Trophoblast cell (in vitro differentiated cells and primary cell): ENCODE measurements at regions not wholly inside any gene's neighbourhood (a gene's known extent, or its start where the extent isn't known, plus 50 kb on each side); places are given as distances from the start of the nearest gene placed in this dataset.
A peak's percentile ranks its signal among the peaks of the same experiment; 100 is the strongest.

ENCODE experiments used
- DNase-seq, 2 donors: peaks; one replicate each; pipeline ENCODE4 v3.0.0-alpha.2; 2016
- H2AFZ ChIP-seq: 2 replicates; pipeline ENCODE4 v1.6.1; 2013; ENCODE audit warnings: low read length, moderate library complexity, mild to moderate bottlenecking; ENCODE audit not compliant: insufficient read depth, poor library complexity
- H2AK5ac ChIP-seq: 2 replicates; pipeline ENCODE4 v1.6.1; 2013; ENCODE audit warnings: mild to moderate bottlenecking, low read length
- H2BK120ac ChIP-seq: 2 replicates; pipeline ENCODE4 v1.6.1; 2013; ENCODE audit warnings: low read length, mild to moderate bottlenecking, moderate library complexity; ENCODE audit not compliant: insufficient read depth, poor library complexity
- H2BK12ac ChIP-seq: 2 replicates; pipeline ENCODE4 v1.6.1; 2013; ENCODE audit warnings: mild to moderate bottlenecking, low read length, moderate library complexity
- H2BK5ac ChIP-seq: 2 replicates; pipeline ENCODE4 v1.6.1; 2013; ENCODE audit warnings: low read length, low read depth, moderate library complexity, mild to moderate bottlenecking; ENCODE audit not compliant: poor library complexity
- H3K14ac ChIP-seq: 2 replicates; pipeline ENCODE4 v1.6.1; 2013; ENCODE audit warnings: mild to moderate bottlenecking, low read length
- H3K18ac ChIP-seq: 2 replicates; pipeline ENCODE4 v1.6.1; 2013; ENCODE audit warnings: mild to moderate bottlenecking, low read length
- H3K23ac ChIP-seq: 2 replicates; pipeline ENCODE4 v1.6.1; 2013; ENCODE audit warnings: low read length
- H3K27ac ChIP-seq: 2 replicates; pipeline ENCODE4 v1.5.1; 2013; ENCODE audit warnings: low read depth, mild to moderate bottlenecking, inconsistent platforms, low read length, moderate library complexity
- H3K27me3 ChIP-seq: 2 replicates; pipeline ENCODE4 v1.6.1; 2013; ENCODE audit warnings: inconsistent platforms, mild to moderate bottlenecking, low read length, moderate library complexity; ENCODE audit not compliant: insufficient read depth
- H3K36me3 ChIP-seq, 2 experiments: 1 replicate in 1 of 2; 2 replicates in 1 of 2; pipeline ENCODE4 v1.6.1; 2013; ENCODE audit warnings: low read length in 2 of 2, mild to moderate bottlenecking in 2 of 2, moderate library complexity in 1 of 2; ENCODE audit not compliant: insufficient read depth in 2 of 2, control insufficient read depth in 1 of 2
- H3K4ac ChIP-seq: 2 replicates; pipeline ENCODE4 v1.6.1; 2013; ENCODE audit warnings: low read depth, mild to moderate bottlenecking, low read length, moderate library complexity
- H3K4me1 ChIP-seq, 2 experiments: 1 replicate in 1 of 2; 2 replicates in 1 of 2; pipeline ENCODE4 v1.6.1; 2013; ENCODE audit warnings: low read length in 2 of 2, mild to moderate bottlenecking in 2 of 2, moderate library complexity in 1 of 2; ENCODE audit not compliant: insufficient read depth in 2 of 2, control insufficient read depth in 1 of 2
- H3K4me2 ChIP-seq: 2 replicates; pipeline ENCODE4 v1.6.1; 2013; ENCODE audit warnings: inconsistent platforms, mild to moderate bottlenecking, low read length, moderate library complexity
- H3K4me3 ChIP-seq: 2 replicates; pipeline ENCODE4 v1.5.1; 2013; ENCODE audit warnings: mild to moderate bottlenecking, low read depth, low read length, inconsistent platforms
- H3K79me1 ChIP-seq: one replicate; pipeline ENCODE4 v1.6.1; 2013; ENCODE audit warnings: low read length
- H3K79me2 ChIP-seq: 2 replicates; pipeline ENCODE4 v1.6.1; 2013; ENCODE audit warnings: low read length, mild to moderate bottlenecking; ENCODE audit not compliant: control insufficient read depth, insufficient read depth, poor library complexity
- H3K9ac ChIP-seq: 2 replicates; pipeline ENCODE4 v1.6.1; 2013; ENCODE audit warnings: mild to moderate bottlenecking, low read length
- H3K9me3 ChIP-seq: 2 replicates; pipeline ENCODE4 v1.6.1; 2013; ENCODE audit warnings: low read depth, mild to moderate bottlenecking, control low read depth, inconsistent platforms, low read length; ENCODE audit not compliant: insufficient read depth
- H4K12ac ChIP-seq: 2 replicates; pipeline ENCODE4 v1.6.1; 2013; ENCODE audit warnings: low read depth, mild to moderate bottlenecking, low read length, moderate library complexity
- H4K8ac ChIP-seq: 2 replicates; pipeline ENCODE4 v1.6.1; 2013; ENCODE audit warnings: low read depth, mild to moderate bottlenecking, low read length, moderate library complexity
- H4K91ac ChIP-seq: one replicate; pipeline ENCODE4 v1.6.1; 2013; ENCODE audit warnings: low read depth, mild to moderate bottlenecking, low read length, moderate library complexity
- WGBS: extraction: QIAGEN DNeasy Blood & Tissue Kit; methylation state at CpG from one replicate; pipeline ENCODE4 v1.1.7; 2013; ENCODE audit warnings: missing lambda C conversion rate; ENCODE audit not compliant: insufficient read length, insufficient coverage; ENCODE audit errors: extremely low coverage; 5-methylcytosine and 5-hydroxymethylcytosine counted together

GRCh38 chr21:35258521-35258920, 209.4 kb upstream of the RUNX1 start:
- no peak overlapping the region for H3K23ac ChIP-seq
- no peaks in the 10 kb centered on the region for H3K4me1 ChIP-seq
- H4K12ac ChIP-seq: no peak overlapping the region
- H4K91ac ChIP-seq: no peak overlapping the region
- H3K36me3 ChIP-seq: no peaks in the 10 kb centered on the region
- no peak overlapping the region for H3K4me3 ChIP-seq
- H2AFZ ChIP-seq: no peak overlapping the region
- no peak overlapping the region for H3K4me2 ChIP-seq
- no peak overlapping the region for H2BK12ac ChIP-seq
- H4K8ac ChIP-seq: no peak overlapping the region
- H3K27me3 ChIP-seq: no peaks in the 10 kb centered on the region
- no peak for DNase-seq
- H3K18ac ChIP-seq: no peak overlapping the region
- no peak overlapping the region for H3K9ac ChIP-seq
- H3K79me1 ChIP-seq: no peaks in the 10 kb centered on the region
- H3K4ac ChIP-seq: no peak overlapping the region
- no peak overlapping the region for H2AK5ac ChIP-seq
- H2BK120ac ChIP-seq: no peak overlapping the region
- WGBS: no CpG with 5 or more reads among the region's 6 CpGs
- no peak overlapping the region for H2BK5ac ChIP-seq
- no peaks in the 10 kb centered on the region for H3K79me2 ChIP-seq
- H3K27ac ChIP-seq: no peak overlapping the region
- H3K9me3 ChIP-seq: peaks cover 1% of the 10 kb centered on the region
- H3K14ac ChIP-seq: no peak overlapping the region

- peak overlapping the region; percentile 47 for H2BK5ac ChIP-seq
- no peaks in the 10 kb centered on the region for H3K79me1 ChIP-seq
- H3K23ac ChIP-seq: no peak overlapping the region
- DNase-seq: peak in 1 of 2 donors; percentile 3
- no CpG with 5 or more reads among the region's 2 CpGs for WGBS
- H4K91ac ChIP-seq: peak overlapping the region; percentile 34
- H2AK5ac ChIP-seq: no peak overlapping the region
- no peaks in the 10 kb centered on the region for H3K36me3 ChIP-seq
- H2BK120ac ChIP-seq: no peak overlapping the region
- no peak overlapping the region for H3K4ac ChIP-seq
- H3K27ac ChIP-seq: no peak overlapping the region
- no peak overlapping the region for H3K4me2 ChIP-seq
- H3K9ac ChIP-seq: no peak overlapping the region
- no peak overlapping the region for H3K14ac ChIP-seq
- H3K4me1 ChIP-seq: no peaks in the 10 kb centered on the region
- no peak overlapping the region for H3K18ac ChIP-seq
- H3K9me3 ChIP-seq: peaks cover 1% of the 10 kb centered on the region
- H4K8ac ChIP-seq: no peak overlapping the region
- peak overlapping the region; percentile 70 for H2BK12ac ChIP-seq
- H3K27me3 ChIP-seq: no peaks in the 10 kb centered on the region
- no peak overlapping the region for H2AFZ ChIP-seq
- no peak overlapping the region for H3K4me3 ChIP-seq
- H4K12ac ChIP-seq: no peak overlapping the region
- H3K79me2 ChIP-seq: no peaks in the 10 kb centered on the region
Observed at GRCh38 chr21:35257413-35257812, 208.3 kb upstream of the RUNX1 start.

- Histone ChIP-seq H3K4me3 (no peak overlapping the region), H4K91ac (no peak overlapping the region), H3K9ac (no peak overlapping the region), H3K36me3 (no peaks in the 10 kb centered on the region), H3K18ac (no peak overlapping the region), H3K14ac (no peak overlapping the region), H3K79me1 (no peaks in the 10 kb centered on the region), H3K27me3 (no peaks in the 10 kb centered on the region), H3K79me2 (no peaks in the 10 kb centered on the region), H3K23ac (no peak overlapping the region), H2BK12ac (no peak overlapping the region), H2BK5ac (no peak overlapping the region), H3K4me1 (no peaks in the 10 kb centered on the region), H3K27ac (peak overlapping the region; percentile 1), H3K9me3 (peaks cover 1% of the 10 kb centered on the region), H3K4ac (no peak overlapping the region), H4K8ac (no peak overlapping the region), H2AK5ac (no peak overlapping the region), H2AFZ (no peak overlapping the region), H4K12ac (no peak overlapping the region), H2BK120ac (no peak overlapping the region), H3K4me2 (peak overlapping the region; percentile 47)
- DNase-seq: peak; percentile 68 to 85
- no CpG with 5 or more reads among the region's 10 CpGs for WGBS
Observed at GRCh38 chr21:35256468-35256988, 207.4 kb upstream of the RUNX1 start.

GRCh38 chr21:35254765-35255138, 205.7 kb upstream of the RUNX1 start:
- no peak overlapping the region for H3K14ac ChIP-seq
- H2BK12ac ChIP-seq: no peak overlapping the region
- H3K79me2 ChIP-seq: no peaks in the 10 kb centered on the region
- H4K12ac ChIP-seq: no peak overlapping the region
- no peak overlapping the region for H3K9ac ChIP-seq
- H3K9me3 ChIP-seq: no peaks in the 10 kb centered on the region
- H2AFZ ChIP-seq: no peak overlapping the region
- H3K36me3 ChIP-seq: no peaks in the 10 kb centered on the region
- no peak overlapping the region for H3K23ac ChIP-seq
- no peaks in the 10 kb centered on the region for H3K4me1 ChIP-seq
- no peak overlapping the region for H4K91ac ChIP-seq
- H3K27me3 ChIP-seq: no peaks in the 10 kb centered on the region
- no peak overlapping the region for H3K18ac ChIP-seq
- no peak overlapping the region for H2AK5ac ChIP-seq
- no peak overlapping the region for H3K4me3 ChIP-seq
- H3K79me1 ChIP-seq: no peaks in the 10 kb centered on the region
- no peak overlapping the region for H3K4me2 ChIP-seq
- H3K4ac ChIP-seq: no peak overlapping the region
- H4K8ac ChIP-seq: no peak overlapping the region
- no peak overlapping the region for H3K27ac ChIP-seq
- no CpG with 5 or more reads among the region's 2 CpGs for WGBS
- no peak overlapping the region for H2BK120ac ChIP-seq
- no peak for DNase-seq
- H2BK5ac ChIP-seq: no peak overlapping the region
